ENCODE measurements at regions not wholly inside any gene's neighbourhood (a gene's known extent, or its start where the extent isn't known, plus 50 kb on each side); places are given as distances from the start of the nearest gene placed in this dataset.

DNA sequence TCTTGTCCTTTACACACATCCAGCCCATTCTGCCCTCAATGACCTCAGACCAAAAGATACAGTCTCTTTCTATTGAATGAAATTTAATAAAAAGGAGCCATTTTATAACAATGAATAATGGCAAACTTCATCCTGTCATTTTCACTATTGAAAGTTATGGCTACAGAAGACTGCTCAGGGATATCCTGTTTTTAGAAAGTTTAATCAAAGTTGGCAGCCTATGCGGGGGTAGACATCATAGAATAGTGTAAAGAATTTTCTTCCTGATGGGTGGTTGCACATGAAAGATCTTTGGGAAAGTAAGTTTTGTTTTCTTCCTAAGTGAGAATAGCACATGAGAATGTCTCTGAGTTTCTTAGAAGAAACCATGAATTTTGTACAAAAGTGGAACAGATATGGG, 670.4 kb upstream of the CDH6 start:
- Histone ChIP-seq H3K4me3 (replicated peaks; ENCODE audit: insufficient read depth, low read length) (no peak overlapping the region), H3K27ac (replicated peaks) (no peak overlapping the region), H3K27me3 (ENCODE audit: insufficient read depth, poor library complexity, severe bottlenecking) (no peaks in the 10 kb centered on the region)
- TF ChIP-seq, protein P1, sequence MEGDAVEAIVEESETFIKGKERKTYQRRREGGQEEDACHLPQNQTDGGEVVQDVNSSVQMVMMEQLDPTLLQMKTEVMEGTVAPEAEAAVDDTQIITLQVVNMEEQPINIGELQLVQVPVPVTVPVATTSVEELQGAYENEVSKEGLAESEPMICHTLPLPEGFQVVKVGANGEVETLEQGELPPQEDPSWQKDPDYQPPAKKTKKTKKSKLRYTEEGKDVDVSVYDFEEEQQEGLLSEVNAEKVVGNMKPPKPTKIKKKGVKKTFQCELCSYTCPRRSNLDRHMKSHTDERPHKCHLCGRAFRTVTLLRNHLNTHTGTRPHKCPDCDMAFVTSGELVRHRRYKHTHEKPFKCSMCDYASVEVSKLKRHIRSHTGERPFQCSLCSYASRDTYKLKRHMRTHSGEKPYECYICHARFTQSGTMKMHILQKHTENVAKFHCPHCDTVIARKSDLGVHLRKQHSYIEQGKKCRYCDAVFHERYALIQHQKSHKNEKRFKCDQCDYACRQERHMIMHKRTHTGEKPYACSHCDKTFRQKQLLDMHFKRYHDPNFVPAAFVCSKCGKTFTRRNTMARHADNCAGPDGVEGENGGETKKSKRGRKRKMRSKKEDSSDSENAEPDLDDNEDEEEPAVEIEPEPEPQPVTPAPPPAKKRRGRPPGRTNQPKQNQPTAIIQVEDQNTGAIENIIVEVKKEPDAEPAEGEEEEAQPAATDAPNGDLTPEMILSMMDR (IDR thresholded peaks at IDR 0.05; ENCODE audit: insufficient read depth, low read length), result no peak
- TF ChIP-seq, protein P2, sequence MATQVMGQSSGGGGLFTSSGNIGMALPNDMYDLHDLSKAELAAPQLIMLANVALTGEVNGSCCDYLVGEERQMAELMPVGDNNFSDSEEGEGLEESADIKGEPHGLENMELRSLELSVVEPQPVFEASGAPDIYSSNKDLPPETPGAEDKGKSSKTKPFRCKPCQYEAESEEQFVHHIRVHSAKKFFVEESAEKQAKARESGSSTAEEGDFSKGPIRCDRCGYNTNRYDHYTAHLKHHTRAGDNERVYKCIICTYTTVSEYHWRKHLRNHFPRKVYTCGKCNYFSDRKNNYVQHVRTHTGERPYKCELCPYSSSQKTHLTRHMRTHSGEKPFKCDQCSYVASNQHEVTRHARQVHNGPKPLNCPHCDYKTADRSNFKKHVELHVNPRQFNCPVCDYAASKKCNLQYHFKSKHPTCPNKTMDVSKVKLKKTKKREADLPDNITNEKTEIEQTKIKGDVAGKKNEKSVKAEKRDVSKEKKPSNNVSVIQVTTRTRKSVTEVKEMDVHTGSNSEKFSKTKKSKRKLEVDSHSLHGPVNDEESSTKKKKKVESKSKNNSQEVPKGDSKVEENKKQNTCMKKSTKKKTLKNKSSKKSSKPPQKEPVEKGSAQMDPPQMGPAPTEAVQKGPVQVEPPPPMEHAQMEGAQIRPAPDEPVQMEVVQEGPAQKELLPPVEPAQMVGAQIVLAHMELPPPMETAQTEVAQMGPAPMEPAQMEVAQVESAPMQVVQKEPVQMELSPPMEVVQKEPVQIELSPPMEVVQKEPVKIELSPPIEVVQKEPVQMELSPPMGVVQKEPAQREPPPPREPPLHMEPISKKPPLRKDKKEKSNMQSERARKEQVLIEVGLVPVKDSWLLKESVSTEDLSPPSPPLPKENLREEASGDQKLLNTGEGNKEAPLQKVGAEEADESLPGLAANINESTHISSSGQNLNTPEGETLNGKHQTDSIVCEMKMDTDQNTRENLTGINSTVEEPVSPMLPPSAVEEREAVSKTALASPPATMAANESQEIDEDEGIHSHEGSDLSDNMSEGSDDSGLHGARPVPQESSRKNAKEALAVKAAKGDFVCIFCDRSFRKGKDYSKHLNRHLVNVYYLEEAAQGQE (IDR thresholded peaks at IDR 0.05; ENCODE audit: insufficient replicate concordance, low read depth), result no peak
- TF ChIP-seq POLR2AphosphoS5 (IDR thresholded peaks at IDR 0.05; ENCODE audit: low read depth), result no peak
- no peak for DNase-seq (ENCODE audit: low read depth in 1 of 2, low spot score in 1 of 2)

- Histone ChIP-seq H3K27me3 (ENCODE audit: insufficient read depth, poor library complexity, severe bottlenecking) (no peaks in the 10 kb centered on the region), H3K27ac (replicated peaks) (no peak overlapping the region), H3K4me3 (replicated peaks; ENCODE audit: insufficient read depth, low read length) (no peak overlapping the region)
- TF ChIP-seq SPI1 (IDR thresholded peaks at IDR 0.05; ENCODE audit: borderline replicate concordance, low read depth), result no peak
- no peak for TF ChIP-seq GABPA (IDR thresholded peaks at IDR 0.05; ENCODE audit: low read depth)
- TF ChIP-seq, protein P2 (IDR thresholded peaks at IDR 0.05; ENCODE audit: insufficient replicate concordance, low read depth), result no peak
- no peak for TF ChIP-seq POLR2AphosphoS5 (IDR thresholded peaks at IDR 0.05; ENCODE audit: low read depth)
- TF ChIP-seq, protein P1 (IDR thresholded peaks at IDR 0.05; ENCODE audit: insufficient read depth, low read length), result no peak
- DNase-seq (ENCODE audit: low read depth in 1 of 2, low spot score in 1 of 2), result no peak
Measured at GRCh38 chr5:30505014-30505886, 688.2 kb upstream of the CDH6 start.

- H3K4me3 ChIP-seq (replicated peaks; ENCODE audit: insufficient read depth, low read length), result no peak overlapping the region
- no peaks in the 10 kb centered on the region for H3K27me3 ChIP-seq (ENCODE audit: insufficient read depth, poor library complexity, severe bottlenecking)
- no peak overlapping the region for H3K27ac ChIP-seq (replicated peaks)
- DNase-seq (ENCODE audit: low read depth in 1 of 2, low spot score in 1 of 2), result no peak
- no peak for TF ChIP-seq GABPA (IDR thresholded peaks at IDR 0.05; ENCODE audit: low read depth)
- TF ChIP-seq POLR2AphosphoS5 (IDR thresholded peaks at IDR 0.05; ENCODE audit: low read depth), result no peak
- TF ChIP-seq, protein P2 (IDR thresholded peaks at IDR 0.05; ENCODE audit: insufficient replicate concordance, low read depth), result no peak
- TF ChIP-seq, protein P1 (IDR thresholded peaks at IDR 0.05; ENCODE audit: insufficient read depth, low read length), result no peak
- TF ChIP-seq SPI1 (IDR thresholded peaks at IDR 0.05; ENCODE audit: borderline replicate concordance, low read depth), result no peak
Measured at GRCh38 chr5:30502277-30502676, 691.2 kb upstream of the CDH6 start.

Measured in HL-60 (cell line).